HepG2 (cell line): ENCODE measurements at regions not wholly inside any gene's neighbourhood (a gene's known extent, or its start where the extent isn't known, plus 50 kb on each side); places are given as distances from the start of the nearest gene placed in this dataset.

ENCODE experiments used
- EEA1 ChIP-seq: sonication (generic); formaldehyde crosslinking; IDR thresholded peaks from 2 replicates; pipeline ENCODE4 v1.5.1; 2020; ENCODE audit warnings: mild to moderate bottlenecking, missing genetic modification reagents, borderline replicate concordance
- ETV6 ChIP-seq: sonication (generic); formaldehyde crosslinking; conservative IDR thresholded peaks from 2 replicates; pipeline ENCODE4 v1.4.0; 2020; ENCODE audit warnings: missing genetic modification reagents
- NR2C2 ChIP-seq: sonication (generic); formaldehyde crosslinking; IDR thresholded peaks from 2 replicates; pipeline ENCODE4 v1.4.0; 2020; ENCODE audit warnings: missing genetic modification reagents, mild to moderate bottlenecking, moderate library complexity, borderline replicate concordance
- PHB2 ChIP-seq: fragments of 450-650 bp; IDR thresholded peaks from 2 replicates; pipeline ENCODE4 v1.6.1; 2018; ENCODE audit not compliant: partially characterized antibody
- RXRB ChIP-seq: IDR thresholded peaks from 2 replicates; pipeline ENCODE4 v1.6.1; 2016; ENCODE audit warnings: borderline replicate concordance, missing genetic modification reagents, missing compliant biosample characterization
- SIX1 ChIP-seq: sonication (generic); formaldehyde crosslinking; IDR thresholded peaks from 2 replicates; pipeline ENCODE4 v1.4.0; 2020; ENCODE audit warnings: missing genetic modification reagents, borderline replicate concordance
- TBL1XR1 ChIP-seq: fragments of 150-350 bp; IDR thresholded peaks from 2 replicates; pipeline ENCODE4 v1.6.1; 2014; ENCODE audit warnings: borderline replicate concordance, low read length; ENCODE audit not compliant: partially characterized antibody
- ZFP36L1 ChIP-seq: sonication (generic); formaldehyde crosslinking; IDR thresholded peaks from 2 replicates; pipeline ENCODE4 v1.8.0; 2022; ENCODE audit warnings: mild to moderate bottlenecking, missing genetic modification reagents, moderate library complexity
- ZFP36L2 ChIP-seq: sonication (generic); formaldehyde crosslinking; IDR thresholded peaks from 2 replicates; pipeline ENCODE4 v1.4.0; 2020; ENCODE audit warnings: missing genetic modification reagents
- ZNF430 ChIP-seq: sonication (generic); formaldehyde crosslinking; IDR thresholded peaks from 2 replicates; pipeline ENCODE4 v1.9.0; 2021; ENCODE audit warnings: mild to moderate bottlenecking, missing genetic modification reagents
- ZNF570 ChIP-seq: sonication (generic); formaldehyde crosslinking; IDR thresholded peaks from 2 replicates; pipeline ENCODE4 v1.4.0; 2020; ENCODE audit warnings: mild to moderate bottlenecking, missing genetic modification reagents, borderline replicate concordance
- ZNF709 ChIP-seq: sonication (generic); formaldehyde crosslinking; IDR thresholded peaks from 2 replicates; pipeline ENCODE4 v1.5.0; 2020; ENCODE audit warnings: mild to moderate bottlenecking, missing genetic modification reagents
- TF ChIP-seq, protein P1 (sequence below): sonication (generic); formaldehyde crosslinking; IDR thresholded peaks from 2 replicates; pipeline ENCODE4 v1.5.1; 2020; ENCODE audit warnings: missing genetic modification reagents, mild to moderate bottlenecking, borderline replicate concordance
- TF ChIP-seq, protein P2 (sequence below), 2 experiments: fragments of 450-650 bp in 1 of 2; sonication (generic) in 1 of 2; formaldehyde crosslinking; IDR thresholded peaks; 2 replicates each; pipeline versions ENCODE4 v1.5.0 to v1.8.0; 2020 to 2022; ENCODE audit warnings: mild to moderate bottlenecking in 1 of 2, missing genetic modification reagents in 1 of 2
- TF ChIP-seq, protein P3 (sequence below): sonication (generic); formaldehyde crosslinking; IDR thresholded peaks from 2 replicates; pipeline ENCODE4 v1.5.0; 2020; ENCODE audit warnings: missing genetic modification reagents
- TF ChIP-seq, protein P4 (sequence below): sonication (generic); formaldehyde crosslinking; conservative IDR thresholded peaks from 2 replicates; pipeline ENCODE4 v1.4.0; 2020; ENCODE audit warnings: mild to moderate bottlenecking, missing genetic modification reagents, moderate library complexity
- TF ChIP-seq, protein P5 (sequence below): IDR thresholded peaks from 2 replicates; pipeline ENCODE4 v1.6.1; 2016; ENCODE audit warnings: low read depth, control low read depth
- TF ChIP-seq, protein P6 (sequence below): IDR thresholded peaks from 2 replicates; pipeline ENCODE4 v1.6.1; 2016; ENCODE audit warnings: mild to moderate bottlenecking

DNA sequence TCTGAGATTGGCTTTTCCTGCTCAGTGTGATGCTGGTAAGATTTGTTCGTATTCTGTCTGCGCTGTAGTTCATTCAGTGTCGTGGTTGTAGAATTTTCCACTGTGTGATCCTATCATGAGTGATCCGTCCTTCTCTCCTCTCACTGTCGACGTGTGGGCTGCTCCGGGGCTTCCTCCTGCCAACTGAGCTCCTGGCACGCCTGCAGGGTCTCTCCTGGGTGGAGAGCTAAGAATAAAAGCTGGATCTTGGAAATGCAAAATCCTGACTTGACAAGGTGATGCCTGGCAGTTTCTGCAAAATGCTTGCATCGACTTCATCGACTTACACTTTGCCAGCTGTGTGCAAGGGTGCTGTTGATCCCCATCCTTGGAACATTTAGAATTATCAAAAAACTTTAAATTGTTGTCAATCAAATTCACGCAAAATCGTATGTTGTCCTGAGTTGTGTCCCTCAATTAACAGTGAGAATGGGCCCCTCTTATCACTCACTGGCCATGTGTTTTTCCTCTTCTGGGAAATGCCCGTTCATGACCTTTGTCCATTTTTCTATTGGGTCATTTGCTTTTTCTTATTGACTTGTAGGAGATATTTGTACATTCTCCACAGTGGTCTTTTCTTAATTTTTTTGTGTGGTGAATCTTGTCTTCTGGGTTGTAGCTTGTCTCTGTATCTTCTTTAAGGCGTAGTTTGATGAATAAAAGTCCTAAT is 125.5 kb downstream of the CRYAA start (continued):
- TF ChIP-seq, protein P1, sequence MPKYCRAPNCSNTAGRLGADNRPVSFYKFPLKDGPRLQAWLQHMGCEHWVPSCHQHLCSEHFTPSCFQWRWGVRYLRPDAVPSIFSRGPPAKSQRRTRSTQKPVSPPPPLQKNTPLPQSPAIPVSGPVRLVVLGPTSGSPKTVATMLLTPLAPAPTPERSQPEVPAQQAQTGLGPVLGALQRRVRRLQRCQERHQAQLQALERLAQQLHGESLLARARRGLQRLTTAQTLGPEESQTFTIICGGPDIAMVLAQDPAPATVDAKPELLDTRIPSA (CRISPR knock-in tag): no peak
- TF ChIP-seq, protein P2, sequence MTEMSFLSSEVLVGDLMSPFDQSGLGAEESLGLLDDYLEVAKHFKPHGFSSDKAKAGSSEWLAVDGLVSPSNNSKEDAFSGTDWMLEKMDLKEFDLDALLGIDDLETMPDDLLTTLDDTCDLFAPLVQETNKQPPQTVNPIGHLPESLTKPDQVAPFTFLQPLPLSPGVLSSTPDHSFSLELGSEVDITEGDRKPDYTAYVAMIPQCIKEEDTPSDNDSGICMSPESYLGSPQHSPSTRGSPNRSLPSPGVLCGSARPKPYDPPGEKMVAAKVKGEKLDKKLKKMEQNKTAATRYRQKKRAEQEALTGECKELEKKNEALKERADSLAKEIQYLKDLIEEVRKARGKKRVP (CRISPR knock-in tag; IDR thresholded peaks at IDR 0.05): peak in 1 of 2 experiments; percentile 45; a peak in 1 of 4 replicates
- TF ChIP-seq ZNF570 (no peak), TBL1XR1 (no peak), ZNF709 (no peak), PHB2 (no peak), ZNF430 (CRISPR knock-in tag) (no peak), RXRB (CRISPR knock-in tag) (peak; percentile 72), SIX1 (CRISPR knock-in tag) (no peak), ZFP36L2 (CRISPR knock-in tag) (no peak), EEA1 (no peak), NR2C2 (CRISPR knock-in tag) (0 out of 2 replicates have a peak, but pooled peaks have one; percentile 15), ZFP36L1 (CRISPR knock-in tag) (no peak), ETV6 (no peak)
- TF ChIP-seq, protein P3, sequence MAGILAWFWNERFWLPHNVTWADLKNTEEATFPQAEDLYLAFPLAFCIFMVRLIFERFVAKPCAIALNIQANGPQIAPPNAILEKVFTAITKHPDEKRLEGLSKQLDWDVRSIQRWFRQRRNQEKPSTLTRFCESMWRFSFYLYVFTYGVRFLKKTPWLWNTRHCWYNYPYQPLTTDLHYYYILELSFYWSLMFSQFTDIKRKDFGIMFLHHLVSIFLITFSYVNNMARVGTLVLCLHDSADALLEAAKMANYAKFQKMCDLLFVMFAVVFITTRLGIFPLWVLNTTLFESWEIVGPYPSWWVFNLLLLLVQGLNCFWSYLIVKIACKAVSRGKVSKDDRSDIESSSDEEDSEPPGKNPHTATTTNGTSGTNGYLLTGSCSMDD (CRISPR knock-in tag): no peak
- TF ChIP-seq, protein P4, sequence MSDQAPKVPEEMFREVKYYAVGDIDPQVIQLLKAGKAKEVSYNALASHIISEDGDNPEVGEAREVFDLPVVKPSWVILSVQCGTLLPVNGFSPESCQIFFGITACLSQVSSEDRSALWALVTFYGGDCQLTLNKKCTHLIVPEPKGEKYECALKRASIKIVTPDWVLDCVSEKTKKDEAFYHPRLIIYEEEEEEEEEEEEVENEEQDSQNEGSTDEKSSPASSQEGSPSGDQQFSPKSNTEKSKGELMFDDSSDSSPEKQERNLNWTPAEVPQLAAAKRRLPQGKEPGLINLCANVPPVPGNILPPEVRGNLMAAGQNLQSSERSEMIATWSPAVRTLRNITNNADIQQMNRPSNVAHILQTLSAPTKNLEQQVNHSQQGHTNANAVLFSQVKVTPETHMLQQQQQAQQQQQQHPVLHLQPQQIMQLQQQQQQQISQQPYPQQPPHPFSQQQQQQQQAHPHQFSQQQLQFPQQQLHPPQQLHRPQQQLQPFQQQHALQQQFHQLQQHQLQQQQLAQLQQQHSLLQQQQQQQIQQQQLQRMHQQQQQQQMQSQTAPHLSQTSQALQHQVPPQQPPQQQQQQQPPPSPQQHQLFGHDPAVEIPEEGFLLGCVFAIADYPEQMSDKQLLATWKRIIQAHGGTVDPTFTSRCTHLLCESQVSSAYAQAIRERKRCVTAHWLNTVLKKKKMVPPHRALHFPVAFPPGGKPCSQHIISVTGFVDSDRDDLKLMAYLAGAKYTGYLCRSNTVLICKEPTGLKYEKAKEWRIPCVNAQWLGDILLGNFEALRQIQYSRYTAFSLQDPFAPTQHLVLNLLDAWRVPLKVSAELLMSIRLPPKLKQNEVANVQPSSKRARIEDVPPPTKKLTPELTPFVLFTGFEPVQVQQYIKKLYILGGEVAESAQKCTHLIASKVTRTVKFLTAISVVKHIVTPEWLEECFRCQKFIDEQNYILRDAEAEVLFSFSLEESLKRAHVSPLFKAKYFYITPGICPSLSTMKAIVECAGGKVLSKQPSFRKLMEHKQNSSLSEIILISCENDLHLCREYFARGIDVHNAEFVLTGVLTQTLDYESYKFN (CRISPR knock-in tag): peak; percentile 65
- TF ChIP-seq, protein P5, sequence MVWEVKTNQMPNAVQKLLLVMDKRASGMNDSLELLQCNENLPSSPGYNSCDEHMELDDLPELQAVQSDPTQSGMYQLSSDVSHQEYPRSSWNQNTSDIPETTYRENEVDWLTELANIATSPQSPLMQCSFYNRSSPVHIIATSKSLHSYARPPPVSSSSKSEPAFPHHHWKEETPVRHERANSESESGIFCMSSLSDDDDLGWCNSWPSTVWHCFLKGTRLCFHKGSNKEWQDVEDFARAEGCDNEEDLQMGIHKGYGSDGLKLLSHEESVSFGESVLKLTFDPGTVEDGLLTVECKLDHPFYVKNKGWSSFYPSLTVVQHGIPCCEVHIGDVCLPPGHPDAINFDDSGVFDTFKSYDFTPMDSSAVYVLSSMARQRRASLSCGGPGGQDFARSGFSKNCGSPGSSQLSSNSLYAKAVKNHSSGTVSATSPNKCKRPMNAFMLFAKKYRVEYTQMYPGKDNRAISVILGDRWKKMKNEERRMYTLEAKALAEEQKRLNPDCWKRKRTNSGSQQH (CRISPR knock-in tag): no peak
- TF ChIP-seq, protein P6, sequence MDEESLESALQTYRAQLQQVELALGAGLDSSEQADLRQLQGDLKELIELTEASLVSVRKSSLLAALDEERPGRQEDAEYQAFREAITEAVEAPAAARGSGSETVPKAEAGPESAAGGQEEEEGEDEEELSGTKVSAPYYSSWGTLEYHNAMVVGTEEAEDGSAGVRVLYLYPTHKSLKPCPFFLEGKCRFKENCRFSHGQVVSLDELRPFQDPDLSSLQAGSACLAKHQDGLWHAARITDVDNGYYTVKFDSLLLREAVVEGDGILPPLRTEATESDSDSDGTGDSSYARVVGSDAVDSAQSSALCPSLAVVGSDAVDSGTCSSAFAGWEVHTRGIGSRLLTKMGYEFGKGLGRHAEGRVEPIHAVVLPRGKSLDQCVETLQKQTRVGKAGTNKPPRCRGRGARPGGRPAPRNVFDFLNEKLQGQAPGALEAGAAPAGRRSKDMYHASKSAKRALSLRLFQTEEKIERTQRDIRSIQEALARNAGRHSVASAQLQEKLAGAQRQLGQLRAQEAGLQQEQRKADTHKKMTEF: no peak
